ENCODE measurements at regions not wholly inside any gene's neighbourhood (a gene's known extent, or its start where the extent isn't known, plus 50 kb on each side); places are given as distances from the start of the nearest gene placed in this dataset.

DNA sequence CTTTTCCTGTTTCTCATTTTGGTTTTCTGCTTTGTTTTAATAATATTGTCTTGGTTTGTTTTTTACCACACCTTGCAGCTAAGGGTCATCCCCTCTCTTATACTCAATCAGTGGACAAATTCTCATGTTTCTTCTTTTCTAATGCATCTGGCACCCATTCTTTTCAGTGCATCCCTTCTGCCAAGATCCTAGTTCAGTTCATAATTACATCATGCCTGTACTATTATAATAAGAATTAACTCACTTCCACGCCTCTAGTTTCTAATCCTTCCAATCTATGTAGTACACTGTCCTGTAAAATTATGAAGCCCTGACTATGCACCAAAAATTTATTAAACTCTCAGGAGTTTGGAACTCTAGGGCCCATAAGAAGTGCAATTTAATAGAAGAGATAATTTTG lies 126.1 kb downstream of the FAT4 start:
- DNase-seq = peak; percentile 6

DNA sequence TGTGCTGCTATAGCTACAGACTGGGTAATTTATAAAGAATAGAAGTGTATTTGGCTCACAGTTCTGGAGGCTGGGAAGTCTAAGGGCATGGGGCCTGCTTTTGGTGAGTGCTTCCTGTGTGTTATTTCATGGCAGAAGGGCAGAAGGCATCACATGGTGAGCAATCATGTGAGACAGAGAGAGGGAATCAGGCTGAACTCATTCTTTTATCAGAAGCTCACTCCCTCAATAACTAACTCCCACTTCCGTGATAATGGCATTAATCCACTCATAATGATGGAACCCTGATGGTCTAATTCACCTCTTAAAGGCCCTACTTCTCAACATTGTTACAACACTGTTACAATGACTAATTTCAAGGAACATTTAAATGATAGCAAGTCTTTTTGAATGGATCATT lies 129.4 kb downstream of the FAT4 start:
- DNase-seq = no peak

DNA sequence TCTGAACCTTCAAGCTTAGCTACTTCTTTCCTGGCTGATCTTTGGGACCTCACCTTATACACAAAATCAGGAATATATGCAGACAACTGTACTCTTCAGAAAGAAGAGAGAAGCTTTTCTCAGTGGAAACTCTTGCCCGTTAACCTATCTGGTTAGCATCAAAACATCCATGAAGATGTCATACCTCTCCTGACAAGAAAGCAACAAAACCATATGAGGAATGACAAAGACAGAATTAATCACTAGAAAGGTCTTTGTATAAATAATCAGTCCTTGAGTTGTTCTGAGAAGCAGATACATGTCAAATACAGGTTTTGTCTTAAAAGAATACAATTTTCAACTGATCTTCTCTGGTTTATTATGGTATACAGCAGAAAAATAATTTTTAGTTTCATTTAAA lies 130.8 kb downstream of the FAT4 start:
- DNase-seq = peak; percentile 14

DNA sequence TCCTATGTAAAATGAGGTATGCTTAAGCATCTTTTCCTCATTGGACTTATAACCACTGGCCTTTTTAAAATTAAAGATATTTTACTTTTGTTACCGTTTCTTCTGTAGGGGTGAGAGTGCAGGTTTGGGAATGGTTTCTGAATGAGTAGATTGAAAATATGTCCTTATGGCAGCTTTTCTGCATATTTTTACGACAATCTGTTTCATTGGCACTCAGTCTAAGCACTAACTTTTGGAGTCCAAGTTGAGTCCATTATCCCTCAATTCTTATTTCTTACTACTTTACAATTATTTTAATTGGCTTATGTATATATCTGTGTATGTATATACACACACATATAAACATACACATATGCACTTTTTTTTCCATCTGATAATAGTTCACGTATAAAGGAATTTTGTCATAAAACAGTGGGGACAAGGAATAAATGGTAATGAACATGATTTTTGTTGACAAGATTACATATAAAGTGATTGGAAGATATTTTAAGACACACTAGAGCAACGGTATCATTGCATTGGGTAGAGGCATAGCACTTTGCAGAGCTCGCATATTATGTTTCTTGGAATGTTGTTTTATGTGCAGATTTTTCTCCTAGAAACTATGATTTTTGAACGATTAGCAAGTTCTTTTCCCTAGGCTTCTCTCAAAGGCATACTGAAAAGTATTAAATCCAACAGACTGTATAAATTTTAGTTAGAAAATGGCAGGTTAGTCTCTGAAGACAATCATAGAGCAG lies 133.0 kb downstream of the FAT4 start:
- DNase-seq = no peak

DNA sequence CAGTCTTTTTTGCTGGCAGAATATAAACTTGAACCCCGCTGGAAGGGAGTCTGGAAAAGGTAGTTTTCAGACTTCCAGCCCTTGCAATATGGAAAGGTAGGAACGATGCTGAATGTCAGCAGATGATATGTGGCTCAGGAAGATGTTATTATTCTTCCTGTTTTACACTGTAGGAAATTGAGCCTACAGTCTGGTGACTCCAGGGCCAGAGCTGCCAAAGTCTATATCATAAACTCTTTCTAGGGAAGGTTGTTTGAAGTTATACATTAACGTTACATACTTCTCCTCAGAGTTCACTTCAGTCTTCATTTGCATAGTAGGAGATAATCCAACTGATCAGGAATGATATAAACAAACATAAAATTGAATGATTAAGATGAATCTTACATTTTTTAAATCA lies 141.3 kb downstream of the FAT4 start:
- no peak for DNase-seq

DNA sequence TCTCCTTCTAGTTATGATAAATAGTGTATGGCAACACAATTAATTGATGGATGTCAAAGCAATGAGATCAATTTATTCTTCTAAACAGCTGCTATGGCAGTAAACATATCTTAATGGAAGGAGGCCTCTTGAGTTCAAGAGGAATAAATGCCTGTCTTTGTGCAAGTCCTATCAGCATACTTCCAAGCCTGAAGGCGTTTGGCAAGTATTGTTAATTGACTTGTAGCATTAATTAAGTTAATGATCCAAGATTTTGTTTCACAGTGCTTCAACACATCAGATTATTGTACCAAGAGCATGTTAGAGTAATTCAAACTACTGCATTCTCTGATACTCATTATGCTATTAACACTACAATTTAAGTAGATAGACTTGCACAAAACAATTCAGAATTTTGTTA lies 144.8 kb downstream of the FAT4 start:
- no peak for DNase-seq

DNA sequence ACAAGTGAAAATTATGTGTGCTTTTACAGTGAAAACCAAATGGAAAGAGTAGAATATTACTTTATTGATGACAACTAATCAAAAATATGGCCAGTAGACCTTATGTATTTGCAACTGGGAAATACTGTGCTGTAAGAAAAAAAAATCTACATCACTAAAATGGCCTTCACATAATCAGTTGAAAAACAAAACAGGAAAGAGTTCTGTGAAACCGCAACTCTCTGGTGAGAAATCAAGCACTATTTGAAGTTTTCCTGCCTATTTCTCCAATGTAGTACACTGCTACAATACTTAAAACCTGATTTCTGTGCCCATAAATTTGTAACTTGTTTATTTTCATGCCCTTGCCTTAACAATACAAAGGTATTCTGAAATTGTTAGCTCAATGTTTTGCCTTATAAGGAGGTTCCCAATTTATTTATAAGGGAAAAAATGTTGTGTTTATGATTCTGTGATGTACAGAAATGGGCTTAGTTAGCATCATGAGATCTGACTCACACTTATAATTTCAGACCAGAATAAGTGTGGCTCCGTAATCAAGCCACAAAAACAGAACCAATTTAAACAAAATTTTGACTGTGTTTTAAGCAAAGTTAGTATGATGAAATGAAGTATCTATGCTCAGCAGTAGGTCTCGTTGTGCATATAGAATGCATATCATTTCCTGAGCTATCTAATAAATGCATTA lies 147.1 kb downstream of the FAT4 start:
- no peak for DNase-seq

DNA sequence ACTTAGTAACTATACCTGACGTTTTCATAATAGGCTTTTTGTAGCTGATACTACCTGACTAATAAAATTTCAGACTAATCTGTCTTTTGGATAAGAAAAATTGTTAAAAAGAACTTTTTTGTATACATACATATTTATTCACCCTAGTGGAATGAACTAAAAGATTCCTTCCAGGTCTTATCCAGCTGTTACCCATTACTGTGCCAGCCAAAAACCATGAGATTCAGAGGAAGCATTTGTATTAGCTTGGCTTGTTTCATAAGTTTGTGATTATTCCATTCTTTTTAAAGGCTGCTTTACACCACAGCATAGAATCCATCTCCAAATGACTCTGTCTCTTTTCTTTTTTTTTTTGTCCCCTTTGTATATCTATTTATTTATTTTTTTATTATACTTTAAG lies 149.4 kb downstream of the FAT4 start:
- DNase-seq = no peak

DNA sequence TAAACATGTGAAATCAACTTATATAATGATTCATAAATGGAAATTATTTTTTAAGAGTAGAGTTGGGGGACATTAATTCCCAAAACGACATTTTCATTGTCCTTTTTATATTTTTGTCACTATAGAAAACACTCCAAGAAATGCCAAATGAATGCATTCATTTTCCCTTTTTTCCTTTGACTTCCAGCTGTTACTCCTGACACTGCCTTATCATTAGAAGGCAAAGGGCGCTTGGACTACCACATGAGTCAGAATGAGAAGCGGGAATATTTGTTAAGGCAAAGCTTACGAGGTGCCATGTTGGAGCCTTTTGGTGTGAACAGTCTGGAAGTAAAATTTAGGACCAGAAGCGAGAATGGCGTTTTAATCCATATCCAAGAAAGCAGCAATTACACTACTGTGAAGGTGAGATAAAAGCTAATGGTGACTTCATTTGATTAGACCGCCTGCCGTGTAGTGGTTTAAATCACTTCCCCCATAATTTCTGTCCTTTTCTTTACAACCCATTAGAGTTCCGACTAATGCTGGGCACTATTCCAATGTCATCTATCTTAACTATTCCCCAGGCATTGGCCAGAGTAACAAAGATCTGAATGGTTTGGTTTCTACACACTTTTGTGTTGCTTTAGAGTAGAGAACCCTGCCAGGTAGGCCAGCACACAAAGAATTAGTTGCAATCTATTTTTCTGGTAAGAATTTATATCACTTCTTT lies 166.7 kb downstream of the FAT4 start:
- no peak for DNase-seq

DNA sequence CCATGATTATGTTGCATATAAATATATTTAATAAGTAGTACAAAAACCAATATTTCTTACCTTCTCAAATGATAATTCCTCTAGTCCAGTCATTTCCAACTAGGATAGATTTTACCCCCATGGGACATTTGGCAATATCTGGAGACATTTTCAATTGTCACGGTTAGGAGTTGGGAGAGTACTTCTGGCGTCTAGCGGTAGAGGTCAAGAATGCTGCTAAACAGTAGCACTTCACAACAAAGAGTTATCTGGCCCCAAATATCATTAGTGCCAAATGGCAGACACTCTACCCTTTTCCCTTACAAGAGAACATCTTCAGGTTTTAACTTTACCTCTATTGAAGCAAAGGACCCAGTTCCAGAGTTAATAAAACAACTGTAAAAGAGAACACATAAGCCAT lies 168.1 kb downstream of the FAT4 start:
- DNase-seq = no peak

DNA sequence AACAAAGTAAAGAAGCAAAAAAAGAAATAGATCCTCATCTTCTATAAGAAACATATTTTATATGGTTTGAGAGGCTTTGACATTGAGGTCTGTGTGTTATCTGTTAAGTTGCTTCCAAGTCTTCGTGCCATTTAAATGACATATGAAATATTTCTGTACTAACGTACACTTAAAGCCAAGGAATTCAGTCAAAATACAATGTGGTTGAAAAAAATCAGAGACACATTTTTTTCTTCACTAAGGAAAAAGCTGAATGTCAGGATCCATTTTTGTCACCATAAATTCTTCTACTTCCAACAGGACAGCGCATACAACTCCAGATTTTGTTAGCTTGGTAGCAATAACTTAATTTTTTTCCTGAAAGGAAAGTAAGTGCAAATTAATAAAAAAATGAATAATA lies 168.5 kb downstream of the FAT4 start:
- DNase-seq = no peak

DNA sequence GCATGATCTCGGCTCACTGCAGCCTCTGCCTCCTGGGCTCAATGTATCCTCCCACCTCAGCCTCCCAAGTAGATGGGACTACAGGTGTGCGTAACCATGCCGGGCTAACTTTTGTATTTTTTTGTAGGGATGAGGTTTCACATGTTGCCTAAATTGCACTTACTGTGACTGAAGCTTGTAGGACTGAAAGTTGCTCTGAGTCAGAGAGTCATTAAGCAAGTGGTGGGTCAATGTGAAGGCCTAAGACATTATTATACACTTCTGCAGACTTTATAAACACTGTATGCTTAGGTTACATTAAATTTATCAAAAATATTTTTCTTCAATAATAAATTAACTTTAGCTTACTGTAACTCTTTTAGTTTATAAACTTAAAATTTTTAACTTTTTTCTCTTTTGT lies 170.2 kb downstream of the FAT4 start:
- no peak for DNase-seq

DNA sequence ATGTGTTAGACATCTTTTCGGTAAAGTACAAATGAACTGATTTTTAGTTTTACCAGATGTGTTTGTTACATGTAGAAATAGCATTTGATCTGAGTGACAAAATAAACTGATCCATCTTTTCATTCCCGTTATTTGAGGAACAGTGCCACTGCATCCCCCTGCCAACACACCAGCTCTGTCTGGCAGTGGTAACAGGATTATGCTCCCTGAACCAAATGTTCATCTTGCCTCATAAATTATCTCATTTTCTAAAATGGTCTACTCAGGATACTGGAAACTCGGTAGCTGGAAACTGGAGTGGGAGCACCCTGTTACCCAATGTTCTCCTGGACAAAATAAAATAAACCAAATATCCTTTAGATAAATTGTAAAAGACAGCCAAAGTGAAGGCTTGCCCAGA lies 171.6 kb downstream of the FAT4 start:
- DNase-seq = no peak

DNA sequence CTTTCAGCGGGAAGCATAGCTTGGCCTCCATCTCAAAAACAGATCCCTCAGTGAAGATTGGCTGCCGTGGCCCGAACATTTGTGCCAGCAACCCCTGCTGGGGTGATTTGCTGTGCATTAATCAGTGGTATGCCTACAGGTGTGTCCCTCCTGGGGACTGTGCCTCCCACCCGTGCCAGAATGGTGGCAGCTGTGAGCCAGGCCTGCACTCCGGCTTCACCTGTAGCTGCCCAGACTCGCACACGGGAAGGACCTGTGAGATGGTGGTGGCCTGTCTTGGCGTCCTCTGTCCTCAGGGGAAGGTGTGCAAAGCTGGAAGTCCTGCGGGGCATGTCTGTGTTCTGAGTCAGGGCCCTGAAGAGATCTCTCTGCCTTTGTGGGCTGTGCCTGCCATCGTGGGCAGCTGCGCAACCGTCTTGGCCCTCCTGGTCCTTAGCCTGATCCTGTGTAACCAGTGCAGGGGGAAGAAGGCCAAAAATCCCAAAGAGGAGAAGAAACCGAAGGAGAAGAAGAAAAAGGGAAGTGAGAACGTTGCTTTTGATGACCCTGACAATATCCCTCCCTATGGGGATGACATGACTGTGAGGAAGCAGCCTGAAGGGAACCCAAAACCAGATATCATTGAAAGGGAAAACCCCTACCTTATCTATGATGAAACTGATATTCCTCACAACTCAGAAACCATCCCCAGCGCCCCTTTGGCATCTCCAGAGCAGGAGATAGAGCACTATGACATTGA lies 175.4 kb downstream of the FAT4 start:
- DNase-seq = no peak

DNA sequence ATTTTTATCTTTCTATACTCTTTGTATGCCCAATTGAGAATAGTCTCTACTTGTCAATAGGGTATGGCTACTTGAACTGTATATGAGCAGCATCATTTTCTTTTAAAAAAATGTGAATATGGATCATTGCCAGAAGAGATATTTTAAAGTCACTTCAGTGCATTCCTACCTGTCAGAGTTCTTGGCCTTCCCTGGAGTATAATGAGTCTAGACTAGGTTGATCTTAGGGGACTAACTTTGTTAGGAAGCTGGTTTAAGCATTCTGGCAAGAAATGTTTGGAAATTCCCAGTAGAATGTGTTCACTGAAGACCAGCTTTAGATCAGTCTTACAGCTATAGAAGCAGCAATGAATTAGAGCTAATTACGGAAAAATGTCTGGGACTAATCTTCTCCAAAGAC lies 178.2 kb downstream of the FAT4 start:
- DNase-seq = peak; percentile 11

DNA sequence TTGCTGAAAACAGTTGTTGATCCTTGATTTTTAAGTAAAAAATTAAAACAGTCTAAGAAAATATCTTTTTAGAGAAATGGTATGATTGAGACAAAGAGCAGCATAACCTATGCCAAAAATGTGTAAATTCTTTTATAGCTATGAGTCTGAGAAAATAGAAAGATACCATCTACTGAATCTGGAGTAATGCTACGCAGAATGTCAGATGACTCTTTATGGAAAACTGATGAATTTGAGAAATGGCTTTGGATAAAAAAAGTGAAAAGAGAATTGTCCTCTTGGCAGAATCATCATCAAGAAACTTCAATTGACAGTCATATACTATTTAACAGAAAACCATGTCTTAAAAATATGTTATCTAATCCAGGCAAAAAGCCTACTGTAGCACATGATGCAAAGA lies 183.1 kb downstream of the FAT4 start:
- no peak for DNase-seq

DNA sequence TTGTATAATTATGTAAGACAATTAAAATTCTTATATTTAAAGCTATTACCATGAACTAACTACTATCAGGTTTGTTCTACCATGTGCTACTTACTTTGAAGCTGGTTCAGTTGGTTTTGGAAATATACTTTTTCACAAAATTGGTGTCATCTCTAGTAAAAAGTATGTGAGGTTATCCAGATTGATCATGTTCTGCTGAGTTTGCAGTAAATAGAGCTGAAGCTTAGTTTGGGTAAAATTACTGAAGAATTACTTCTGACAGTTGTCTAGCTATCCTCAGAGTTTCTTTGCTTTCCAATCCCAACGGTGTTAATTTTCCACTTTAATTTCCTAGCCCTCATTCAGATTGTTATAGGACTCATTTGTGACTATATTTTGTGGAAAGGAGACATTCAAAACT lies 184.2 kb downstream of the FAT4 start:
- no peak for DNase-seq

DNA sequence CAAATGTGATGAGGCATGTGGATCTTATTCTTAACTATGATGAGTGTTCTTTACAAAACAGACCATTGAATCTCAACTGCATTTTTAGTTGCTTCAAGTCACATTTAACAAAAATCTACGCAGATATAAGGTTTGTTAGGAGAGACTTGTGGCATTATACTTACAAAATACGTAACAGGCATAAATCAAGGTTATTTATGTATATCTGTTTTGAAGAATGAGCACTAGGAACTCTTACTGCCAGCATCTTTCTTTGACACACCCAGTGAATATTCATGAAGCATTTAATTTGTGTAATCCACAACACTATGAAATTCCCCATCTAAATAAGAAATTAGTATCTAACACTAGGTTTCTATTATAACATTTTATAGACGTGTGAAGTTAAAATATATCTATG lies 186.3 kb downstream of the FAT4 start:
- DNase-seq = no peak

DNA sequence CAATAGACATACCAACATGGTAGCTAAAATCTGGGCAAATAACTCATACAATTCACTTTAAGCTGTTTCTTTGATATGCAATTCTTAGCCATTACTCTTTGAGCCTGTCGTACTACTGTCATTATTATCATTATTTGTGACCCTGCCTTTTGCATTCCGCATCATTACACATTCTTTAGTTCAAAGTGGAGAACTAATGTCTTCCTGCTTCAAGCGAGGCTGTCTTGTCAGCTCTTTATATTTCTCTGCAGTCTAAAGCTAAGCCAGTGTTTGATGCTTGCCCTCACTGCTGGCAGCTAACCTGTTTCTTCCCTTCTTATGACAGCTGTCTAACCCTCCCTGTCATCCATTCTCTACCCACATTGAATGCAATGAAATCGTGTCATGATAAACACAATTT lies 186.8 kb downstream of the FAT4 start:
- no peak for DNase-seq

DNA sequence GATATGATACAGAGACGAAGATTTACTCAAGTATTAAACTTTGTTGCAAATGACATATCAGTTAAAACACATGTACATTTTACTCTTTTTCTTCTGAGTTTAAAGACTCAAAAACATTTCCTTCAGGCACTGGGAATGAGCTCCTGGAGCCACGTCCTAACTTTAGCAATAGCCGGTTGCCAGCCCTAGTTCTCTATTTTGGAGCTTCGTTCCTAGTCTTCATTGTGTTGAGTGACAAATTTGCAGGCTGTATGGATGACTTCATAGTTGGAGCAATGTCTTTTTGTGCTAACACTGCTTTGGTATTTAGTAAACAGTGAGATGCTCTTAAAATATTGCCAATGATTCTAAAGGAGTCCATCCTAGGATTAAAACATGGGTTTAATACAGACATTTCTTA lies 190.9 kb downstream of the FAT4 start:
- DNase-seq = peak; percentile 18

DNA sequence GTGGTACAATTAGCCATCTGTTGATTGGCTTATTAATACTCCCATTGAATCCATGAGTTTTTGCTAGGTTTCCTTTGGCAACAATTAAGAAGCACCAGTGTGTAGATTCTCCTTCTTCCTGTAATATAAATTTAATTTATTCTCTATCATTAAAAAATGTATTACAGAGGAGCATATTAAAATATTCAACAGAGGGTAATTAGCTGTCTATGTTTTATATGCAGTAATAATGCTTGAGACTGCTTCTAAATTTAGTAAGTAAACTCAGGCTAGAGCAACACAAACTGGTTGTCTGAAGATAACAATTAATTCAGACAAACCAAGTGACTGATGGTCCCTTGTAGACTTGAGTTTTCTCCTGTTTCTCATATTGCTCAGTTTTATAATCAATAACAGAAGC lies 192.4 kb downstream of the FAT4 start:
- no peak for DNase-seq

DNA sequence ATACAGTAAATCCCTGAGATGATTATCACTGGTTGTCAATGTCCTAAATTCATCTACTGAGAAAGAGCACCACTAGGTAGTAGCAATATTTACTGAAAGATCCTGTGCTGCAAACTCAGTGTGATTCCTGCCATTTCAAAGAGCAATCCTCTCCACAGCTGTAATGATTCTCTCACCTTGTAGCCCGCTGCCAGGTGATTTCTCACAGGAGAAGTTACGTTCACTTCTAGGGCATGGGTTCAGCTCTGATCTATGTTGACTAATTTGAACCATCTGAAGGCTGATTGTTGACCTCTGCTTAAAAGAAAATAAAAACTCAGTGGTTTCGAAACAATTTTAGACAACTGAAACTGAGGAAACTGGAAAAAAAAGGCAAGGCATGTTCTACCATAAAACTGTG lies 197.0 kb downstream of the FAT4 start:
- DNase-seq = no peak

DNA sequence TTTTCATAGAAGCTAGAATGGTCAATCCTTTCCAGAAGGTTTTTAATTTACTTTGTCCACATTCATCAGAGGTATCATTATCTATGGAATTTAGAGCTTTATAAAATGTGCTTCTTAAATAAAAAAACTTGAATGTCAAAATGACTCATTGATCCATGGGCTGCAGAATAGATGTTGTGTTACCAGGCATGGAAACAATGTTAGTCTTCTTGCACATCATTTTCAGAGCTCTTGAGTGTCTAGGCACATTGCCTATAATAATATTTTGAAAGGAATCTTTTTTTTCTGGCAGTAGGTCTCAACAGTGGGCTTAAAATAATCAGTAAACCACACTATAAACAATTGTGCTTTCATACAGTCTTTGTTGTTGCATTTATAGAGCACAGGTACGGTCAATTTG lies 200.3 kb downstream of the FAT4 start:
- DNase-seq = no peak
